ENCODE measurements at regions not wholly inside any gene's neighbourhood (a gene's known extent, or its start where the extent isn't known, plus 50 kb on each side); places are given as distances from the start of the nearest gene placed in this dataset.
"Not testable (repeated sequence)": the region's sequence is repeated elsewhere in the genome, so short reads cannot be mapped to it uniquely, and the experiment has no call there.

GRCh38 chr14:61145034-61145902, 135.9 kb downstream of the TMEM30B start:
- in situ Hi-C loops (cut with MboI; ENCODE audit: low sequenced_read_pairs, unreplicated experiment): no loop called here
- DNase-seq (ENCODE audit: low spot score): no peak
- TF ChIP-seq CTCF (IDR thresholded peaks at IDR 0.05; ENCODE audit: borderline replicate concordance, control extremely low read depth, extremely low read depth, insufficient read depth, missing control alignments): no peak

GRCh38 chr14:61144117-61145033, 136.8 kb downstream of the TMEM30B start:
- DNase-seq (ENCODE audit: low spot score); in situ Hi-C loops (cut with MboI; ENCODE audit: low sequenced_read_pairs, unreplicated experiment): not testable (repeated sequence)

DNA sequence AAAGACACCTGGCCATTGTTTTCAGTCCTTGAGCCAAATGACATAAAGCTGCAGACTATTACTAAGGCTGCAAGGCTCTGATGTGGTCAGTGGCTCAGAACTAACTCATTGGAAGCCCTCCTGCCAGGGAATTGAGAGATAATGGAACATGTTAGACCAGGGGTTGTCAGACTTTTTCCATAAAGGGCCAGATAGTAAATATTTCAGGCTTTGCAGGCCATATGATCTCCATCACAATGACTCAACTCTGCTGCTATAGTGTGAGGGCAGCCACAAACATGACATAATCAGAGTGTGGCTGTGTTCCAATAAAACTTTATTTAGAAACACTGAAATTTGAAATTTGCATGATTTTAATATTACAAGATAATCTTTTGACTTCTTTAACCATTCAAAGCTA, 140.3 kb downstream of the TMEM30B start:
- in situ Hi-C loops (cut with MboI; ENCODE audit: low sequenced_read_pairs, unreplicated experiment): no loop called here
- no peak for TF ChIP-seq CTCF (IDR thresholded peaks at IDR 0.05; ENCODE audit: borderline replicate concordance, control extremely low read depth, extremely low read depth, insufficient read depth, missing control alignments)
- DNase-seq (ENCODE audit: low spot score): no peak

DNA sequence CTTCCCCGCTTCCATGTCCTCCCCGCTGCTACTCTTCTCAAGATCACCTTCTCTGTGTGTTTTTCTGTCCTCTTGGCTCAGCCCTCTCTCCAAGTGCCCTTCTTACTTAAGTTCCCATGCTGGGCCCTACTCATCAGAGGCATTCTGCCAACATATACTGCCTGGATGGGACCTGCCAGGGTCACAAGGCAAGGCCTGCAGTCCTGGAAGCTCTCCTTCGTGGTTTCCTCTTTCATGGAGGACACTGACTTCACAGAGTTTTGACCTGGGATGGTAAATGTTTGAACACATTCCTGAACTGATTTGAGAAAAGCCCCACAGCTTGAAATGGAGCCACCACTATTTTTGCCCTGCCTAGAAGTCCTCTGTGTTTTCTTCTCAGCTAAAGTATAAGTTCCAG, 140.9 kb downstream of the TMEM30B start:
- no peak for TF ChIP-seq CTCF (IDR thresholded peaks at IDR 0.05; ENCODE audit: borderline replicate concordance, control extremely low read depth, extremely low read depth, insufficient read depth, missing control alignments)
- in situ Hi-C loops (cut with MboI; ENCODE audit: low sequenced_read_pairs, unreplicated experiment): no loop called here
- no peak for DNase-seq (ENCODE audit: low spot score)

GRCh38 chr14:61139006-61139599, 142.0 kb downstream of the TMEM30B start:
- in situ Hi-C loops (cut with MboI; ENCODE audit: low sequenced_read_pairs, unreplicated experiment): no loop called here

GRCh38 chr14:61132894-61133293, 148.2 kb downstream of the TMEM30B start:
- no peak for TF ChIP-seq CTCF (IDR thresholded peaks at IDR 0.05; ENCODE audit: borderline replicate concordance, control extremely low read depth, extremely low read depth, insufficient read depth, missing control alignments)
- in situ Hi-C loops (cut with MboI; ENCODE audit: low sequenced_read_pairs, unreplicated experiment): no loop called here
- DNase-seq (ENCODE audit: low spot score): no peak

More at GRCh38 chr14:61139006-61139599, 142.0 kb downstream of the TMEM30B start:
- TF ChIP-seq CTCF (IDR thresholded peaks at IDR 0.05; ENCODE audit: borderline replicate concordance, control extremely low read depth, extremely low read depth, insufficient read depth, missing control alignments): no peak
- no peak for DNase-seq (ENCODE audit: low spot score)
